Osteocyte (in vitro differentiated cells): ENCODE measurements at regions not wholly inside any gene's neighbourhood (a gene's known extent, or its start where the extent isn't known, plus 50 kb on each side); places are given as distances from the start of the nearest gene placed in this dataset.
A peak's percentile ranks its signal among the peaks of the same experiment; 100 is the strongest.

Source experiments
- DNase-seq: peaks from one replicate; pipeline ENCODE4 v3.0.0; 2021; ENCODE audit warnings: mixed read lengths; ENCODE audit not compliant: unreplicated experiment; ENCODE audit errors: extremely low spot score
- H3K27ac Mint-ChIP-seq: one replicate; pipeline ENCODE4 v1.8.0; 2021; ENCODE audit warnings: mild to moderate bottlenecking, mixed read lengths; ENCODE audit not compliant: unreplicated experiment
- H3K27me3 Mint-ChIP-seq: one replicate; pipeline ENCODE4 v1.8.0; 2021; ENCODE audit warnings: mixed read lengths; ENCODE audit not compliant: unreplicated experiment
- H3K36me3 Mint-ChIP-seq: one replicate; pipeline ENCODE4 v1.8.0; 2021; ENCODE audit warnings: mixed read lengths; ENCODE audit not compliant: unreplicated experiment
- H3K4me1 Mint-ChIP-seq: one replicate; pipeline ENCODE4 v1.8.0; 2021; ENCODE audit warnings: mixed read lengths; ENCODE audit not compliant: unreplicated experiment
- H3K4me3 Mint-ChIP-seq: one replicate; pipeline ENCODE4 v1.8.0; 2021; ENCODE audit warnings: mild to moderate bottlenecking, moderate library complexity, mixed read lengths; ENCODE audit not compliant: unreplicated experiment
- H3K9me3 Mint-ChIP-seq: one replicate; pipeline ENCODE4 v1.8.0; 2021; ENCODE audit warnings: mixed read lengths; ENCODE audit not compliant: unreplicated experiment
- CTCF ChIP-seq: fragments of 200-600 bp; sonication (generic); IDR thresholded peaks from 2 replicates; pipeline ENCODE4 v1.5.0; 2021; ENCODE audit warnings: antibody characterized with exemption, mild to moderate bottlenecking, moderate library complexity

GRCh38 chr21:32909393-32909792 lies 116.3 kb upstream of the OLIG2 start:
- Mint-ChIP-seq H3K4me3 (no peak overlapping the region), H3K9me3 (no peaks in the 10 kb centered on the region), H3K27ac (no peak overlapping the region), H3K36me3 (no peaks in the 10 kb centered on the region), H3K27me3 (peaks cover 46% of the 10 kb centered on the region), H3K4me1 (no peaks in the 10 kb centered on the region)
- no peak for TF ChIP-seq CTCF
- peak; percentile 2 for DNase-seq

DNA sequence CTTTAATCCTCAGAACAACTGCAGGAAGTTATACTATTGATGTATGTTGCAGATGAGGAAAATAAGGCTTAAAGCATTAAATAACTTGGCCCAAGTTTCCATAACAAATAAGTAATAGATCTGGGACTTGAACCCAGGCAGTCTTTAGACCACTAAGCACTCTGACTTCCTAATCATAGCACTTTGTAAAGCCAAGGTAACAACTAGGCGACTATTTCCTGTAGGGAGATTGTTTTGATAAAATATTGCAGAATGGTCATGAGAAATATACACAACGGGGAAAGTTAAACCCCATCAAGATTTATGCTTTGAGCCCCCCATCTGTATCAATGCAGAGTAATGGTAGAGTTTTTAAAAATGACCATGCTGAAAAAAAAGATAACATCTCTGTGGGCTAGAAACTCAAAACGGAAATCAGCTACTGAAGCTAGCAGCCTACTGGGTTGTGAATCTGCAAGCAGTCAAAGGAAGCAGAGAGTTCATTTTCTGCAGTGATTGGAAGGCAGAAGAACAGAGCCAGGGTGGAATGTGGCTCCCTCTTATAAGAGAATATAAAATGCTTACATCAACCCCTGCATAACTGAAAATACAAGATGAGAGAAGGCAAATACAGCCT lies 111.2 kb upstream of the OLIG2 start:
- no peak overlapping the region for H3K27ac Mint-ChIP-seq
- no peak for TF ChIP-seq CTCF
- no peaks in the 10 kb centered on the region for H3K4me1 Mint-ChIP-seq
- H3K27me3 Mint-ChIP-seq = peaks cover 37% of the 10 kb centered on the region
- DNase-seq = no peak
- no peak overlapping the region for H3K4me3 Mint-ChIP-seq
- no peaks in the 10 kb centered on the region for H3K9me3 Mint-ChIP-seq
- H3K36me3 Mint-ChIP-seq = no peaks in the 10 kb centered on the region

GRCh38 chr21:32915099-32915498 lies 110.6 kb upstream of the OLIG2 start:
- H3K9me3 Mint-ChIP-seq = no peaks in the 10 kb centered on the region
- H3K4me1 Mint-ChIP-seq = no peaks in the 10 kb centered on the region
- no peak for DNase-seq
- H3K27me3 Mint-ChIP-seq = peaks cover 33% of the 10 kb centered on the region
- no peak overlapping the region for H3K27ac Mint-ChIP-seq
- no peak for TF ChIP-seq CTCF
- no peak overlapping the region for H3K4me3 Mint-ChIP-seq
- H3K36me3 Mint-ChIP-seq = no peaks in the 10 kb centered on the region

GRCh38 chr21:32916088-32916487 lies 109.6 kb upstream of the OLIG2 start:
- peaks cover 3% of the 10 kb centered on the region for H3K9me3 Mint-ChIP-seq
- H3K27ac Mint-ChIP-seq = no peak overlapping the region
- no peak for TF ChIP-seq CTCF
- DNase-seq = no peak
- H3K4me1 Mint-ChIP-seq = no peaks in the 10 kb centered on the region
- peaks cover 27% of the 10 kb centered on the region for H3K27me3 Mint-ChIP-seq
- H3K4me3 Mint-ChIP-seq = no peak overlapping the region
- no peaks in the 10 kb centered on the region for H3K36me3 Mint-ChIP-seq

DNA sequence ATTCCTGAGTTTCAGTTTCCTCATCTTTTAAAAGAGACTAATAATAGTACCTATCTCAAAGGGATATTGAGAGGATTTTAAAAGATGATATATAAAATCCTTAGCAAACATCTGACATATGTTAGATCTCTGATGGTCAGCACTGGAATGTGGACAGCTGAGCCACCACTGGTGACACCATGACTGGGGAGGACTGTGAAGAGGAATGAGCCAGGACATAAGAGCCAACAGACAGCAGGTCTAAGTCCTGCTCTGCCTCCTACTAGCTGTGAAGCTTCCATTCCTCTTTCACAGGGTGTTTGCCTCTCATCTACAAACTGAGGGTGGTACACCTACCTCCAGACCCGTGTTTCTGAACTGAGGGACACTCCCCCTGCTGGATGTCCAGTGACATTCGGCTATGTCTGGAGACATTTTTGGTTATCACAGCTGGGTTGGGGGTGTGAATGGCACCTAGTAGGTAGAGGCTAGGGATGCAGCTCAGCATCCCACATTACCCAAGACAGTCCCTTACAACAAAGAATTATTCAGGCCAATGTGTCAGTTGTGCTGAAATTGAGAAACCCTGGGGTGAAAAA lies 109.1 kb upstream of the OLIG2 start:
- Mint-ChIP-seq H3K9me3 (peaks cover 4% of the 10 kb centered on the region), H3K36me3 (no peaks in the 10 kb centered on the region), H3K27ac (no peak overlapping the region), H3K4me3 (no peak overlapping the region), H3K27me3 (peaks cover 23% of the 10 kb centered on the region), H3K4me1 (no peaks in the 10 kb centered on the region)
- DNase-seq = no peak
- no peak for TF ChIP-seq CTCF
